HUES6 (cell line): ENCODE measurements at regions not wholly inside any gene's neighbourhood (a gene's known extent, or its start where the extent isn't known, plus 50 kb on each side); places are given as distances from the start of the nearest gene placed in this dataset.
"Not testable (repeated sequence)": the region's sequence is repeated elsewhere in the genome, so short reads cannot be mapped to it uniquely, and the experiment has no call there.

ENCODE experiments used
- H3K27ac ChIP-seq: 2 replicates; pipeline ENCODE4 v1.7.0; 2013; ENCODE audit warnings: low read depth, mild to moderate bottlenecking, low read length, inconsistent platforms
- H3K27me3 ChIP-seq: 2 replicates; pipeline ENCODE4 v1.6.1; 2013; ENCODE audit warnings: low read length; ENCODE audit not compliant: control insufficient read depth, insufficient read depth
- H3K36me3 ChIP-seq: 2 replicates; pipeline ENCODE4 v1.6.1; 2013; ENCODE audit warnings: low read length; ENCODE audit not compliant: control insufficient read depth, insufficient read depth
- H3K4me1 ChIP-seq: 2 replicates; pipeline ENCODE4 v1.6.1; 2013; ENCODE audit warnings: low read length; ENCODE audit not compliant: control insufficient read depth, insufficient read depth
- H3K4me3 ChIP-seq: 2 replicates; pipeline ENCODE4 v1.5.1; 2013; ENCODE audit warnings: low read depth, low read length
- H3K9ac ChIP-seq: one replicate; pipeline ENCODE4 v1.6.1; 2013; ENCODE audit warnings: mild to moderate bottlenecking, low read length
- H3K9me3 ChIP-seq: 2 replicates; pipeline ENCODE4 v1.6.1; 2013; ENCODE audit warnings: low read depth, low read length; ENCODE audit not compliant: control insufficient read depth, insufficient read depth

- no peak overlapping the region for H3K4me3 ChIP-seq
- H3K36me3 ChIP-seq = no peaks in the 10 kb centered on the region
- H3K27me3 ChIP-seq = no peaks in the 10 kb centered on the region
- H3K9ac ChIP-seq = no peak overlapping the region
- H3K27ac ChIP-seq = no peak overlapping the region
- H3K4me1 ChIP-seq = peaks cover 17% of the 10 kb centered on the region
- peaks cover 3% of the 10 kb centered on the region; the same call in 1 of the 2 replicates for H3K9me3 ChIP-seq
These were observed 60.5 kb downstream of the DSEL start for GRCh38 chr18:67455890-67456501.

- no peak overlapping the region for H3K9ac ChIP-seq
- peaks cover 17% of the 10 kb centered on the region for H3K4me1 ChIP-seq
- peaks cover 7% of the 10 kb centered on the region; the same call in 1 of the 2 replicates for H3K9me3 ChIP-seq
- H3K36me3 ChIP-seq = no peaks in the 10 kb centered on the region
- no peak overlapping the region for H3K4me3 ChIP-seq
- no peak overlapping the region for H3K27ac ChIP-seq
- H3K27me3 ChIP-seq = no peaks in the 10 kb centered on the region
These were observed 62.6 kb downstream of the DSEL start for GRCh38 chr18:67453901-67454300.

GRCh38 chr18:67451960-67452359 lies 64.6 kb downstream of the DSEL start:
- Histone ChIP-seq H3K4me3 (no peak overlapping the region), H3K9me3 (peaks cover 7% of the 10 kb centered on the region; the same call in 1 of the 2 replicates), H3K4me1 (peaks cover 17% of the 10 kb centered on the region), H3K27ac (no peak overlapping the region), H3K36me3 (no peaks in the 10 kb centered on the region), H3K27me3 (no peaks in the 10 kb centered on the region), H3K9ac (no peak overlapping the region)

GRCh38 chr18:67451101-67451500 lies 65.4 kb downstream of the DSEL start:
- not testable (repeated sequence) for H3K27me3 ChIP-seq, H3K4me3 ChIP-seq
- peaks cover 17% of the 10 kb centered on the region for H3K4me1 ChIP-seq

GRCh38 chr18:67433971-67434370 lies 82.5 kb downstream of the DSEL start:
- H3K9me3 ChIP-seq = peaks cover 9% of the 10 kb centered on the region; the same call in 1 of the 2 replicates
- no peak overlapping the region for H3K9ac ChIP-seq
- no peaks in the 10 kb centered on the region for H3K36me3 ChIP-seq
- no peaks in the 10 kb centered on the region for H3K27me3 ChIP-seq
- no peaks in the 10 kb centered on the region for H3K4me1 ChIP-seq
- H3K4me3 ChIP-seq = no peak overlapping the region
- H3K27ac ChIP-seq = no peak overlapping the region

More at GRCh38 chr18:67451101-67451500, 65.4 kb downstream of the DSEL start:
- not testable (repeated sequence) for H3K36me3 ChIP-seq, H3K9ac ChIP-seq, H3K9me3 ChIP-seq, H3K27ac ChIP-seq

GRCh38 chr18:67432806-67433205 lies 83.7 kb downstream of the DSEL start:
- no peak overlapping the region for H3K9ac ChIP-seq
- no peak overlapping the region for H3K4me3 ChIP-seq
- H3K4me1 ChIP-seq = no peaks in the 10 kb centered on the region
- peaks cover 7% of the 10 kb centered on the region; the same call in 1 of the 2 replicates for H3K9me3 ChIP-seq
- H3K36me3 ChIP-seq = no peaks in the 10 kb centered on the region
- H3K27ac ChIP-seq = no peak overlapping the region
- H3K27me3 ChIP-seq = no peaks in the 10 kb centered on the region

- no peak overlapping the region for H3K9ac ChIP-seq
- H3K9me3 ChIP-seq = no peaks in the 10 kb centered on the region
- H3K27me3 ChIP-seq = no peaks in the 10 kb centered on the region
- H3K36me3 ChIP-seq = no peaks in the 10 kb centered on the region
- no peaks in the 10 kb centered on the region for H3K4me1 ChIP-seq
- H3K4me3 ChIP-seq = no peak overlapping the region
- H3K27ac ChIP-seq = no peak overlapping the region
These were observed 87.7 kb downstream of the DSEL start for GRCh38 chr18:67428805-67429204.

GRCh38 chr18:67428158-67428557 lies 88.4 kb downstream of the DSEL start:
- no peaks in the 10 kb centered on the region for H3K4me1 ChIP-seq

GRCh38 chr18:67426486-67426885 lies 90.0 kb downstream of the DSEL start:
- Histone ChIP-seq H3K4me1 (no peaks in the 10 kb centered on the region), H3K27ac (no peak overlapping the region), H3K4me3 (no peak overlapping the region), H3K9me3 (no peaks in the 10 kb centered on the region), H3K27me3 (no peaks in the 10 kb centered on the region), H3K9ac (no peak overlapping the region), H3K36me3 (no peaks in the 10 kb centered on the region)

More at GRCh38 chr18:67428158-67428557, 88.4 kb downstream of the DSEL start:
- Histone ChIP-seq H3K27ac (no peak overlapping the region), H3K36me3 (no peaks in the 10 kb centered on the region), H3K27me3 (no peaks in the 10 kb centered on the region), H3K4me3 (no peak overlapping the region), H3K9me3 (no peaks in the 10 kb centered on the region), H3K9ac (no peak overlapping the region)

- H3K9ac ChIP-seq = no peak overlapping the region
- no peak overlapping the region for H3K27ac ChIP-seq
- no peak overlapping the region for H3K4me3 ChIP-seq
- H3K27me3 ChIP-seq = no peaks in the 10 kb centered on the region
- H3K9me3 ChIP-seq = no peaks in the 10 kb centered on the region
- H3K36me3 ChIP-seq = no peaks in the 10 kb centered on the region
- no peaks in the 10 kb centered on the region for H3K4me1 ChIP-seq
These were observed 90.8 kb downstream of the DSEL start for GRCh38 chr18:67425672-67426071.

- Histone ChIP-seq H3K27me3 (no peaks in the 10 kb centered on the region), H3K36me3 (no peaks in the 10 kb centered on the region), H3K4me1 (no peaks in the 10 kb centered on the region), H3K9ac (no peak overlapping the region), H3K4me3 (no peak overlapping the region), H3K27ac (no peak overlapping the region), H3K9me3 (no peaks in the 10 kb centered on the region)
These were observed 94.9 kb downstream of the DSEL start for GRCh38 chr18:67421651-67422050.
